ENCODE measurements at regions not wholly inside any gene's neighbourhood (a gene's known extent, or its start where the extent isn't known, plus 50 kb on each side); places are given as distances from the start of the nearest gene placed in this dataset.

DNA sequence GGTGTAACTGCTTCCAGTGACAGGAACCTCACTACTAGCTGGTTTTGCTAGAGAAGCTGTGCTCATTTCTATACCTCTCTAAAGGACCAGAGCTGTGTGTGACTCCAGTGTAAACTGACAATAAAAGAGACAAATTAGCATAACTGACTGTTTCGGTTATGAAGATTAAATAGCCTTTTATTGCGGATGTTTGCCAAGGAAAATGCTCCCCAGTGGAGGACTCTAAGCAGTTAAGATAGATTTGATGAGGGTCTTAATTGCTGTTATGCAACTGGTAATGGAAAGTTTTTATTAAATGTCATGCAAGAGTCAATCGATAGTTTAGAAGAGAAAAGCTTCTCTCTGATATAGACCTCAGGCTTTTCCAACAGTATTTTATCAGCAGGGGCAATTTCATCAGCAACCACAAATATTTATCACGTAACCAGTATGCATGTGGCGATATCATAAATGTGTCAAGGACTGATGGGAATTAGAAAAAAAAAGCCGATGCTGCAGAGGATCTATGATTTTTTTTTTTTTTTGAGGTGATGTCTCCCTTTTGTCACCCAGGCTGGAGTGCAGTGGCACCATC lies 275.2 kb upstream of the DMAC1 start:
- Histone ChIP-seq H3K9me3 (no peaks in the 10 kb centered on the region), H3K4me3 (no peak overlapping the region), H3K4me1 (no peaks in the 10 kb centered on the region), H3K36me3 (no peaks in the 10 kb centered on the region), H3K27ac (no peak overlapping the region), H3K27me3 (no peaks in the 10 kb centered on the region)
- DNase-seq (no peak), ATAC-seq (no peak)
- intact Hi-C loops (cut with DNase I; ENCODE audit: low total_unique reads) = no loop called here
- no peak for TF ChIP-seq POLR2A (IDR thresholded peaks at IDR 0.05)
- TF ChIP-seq, protein P1, sequence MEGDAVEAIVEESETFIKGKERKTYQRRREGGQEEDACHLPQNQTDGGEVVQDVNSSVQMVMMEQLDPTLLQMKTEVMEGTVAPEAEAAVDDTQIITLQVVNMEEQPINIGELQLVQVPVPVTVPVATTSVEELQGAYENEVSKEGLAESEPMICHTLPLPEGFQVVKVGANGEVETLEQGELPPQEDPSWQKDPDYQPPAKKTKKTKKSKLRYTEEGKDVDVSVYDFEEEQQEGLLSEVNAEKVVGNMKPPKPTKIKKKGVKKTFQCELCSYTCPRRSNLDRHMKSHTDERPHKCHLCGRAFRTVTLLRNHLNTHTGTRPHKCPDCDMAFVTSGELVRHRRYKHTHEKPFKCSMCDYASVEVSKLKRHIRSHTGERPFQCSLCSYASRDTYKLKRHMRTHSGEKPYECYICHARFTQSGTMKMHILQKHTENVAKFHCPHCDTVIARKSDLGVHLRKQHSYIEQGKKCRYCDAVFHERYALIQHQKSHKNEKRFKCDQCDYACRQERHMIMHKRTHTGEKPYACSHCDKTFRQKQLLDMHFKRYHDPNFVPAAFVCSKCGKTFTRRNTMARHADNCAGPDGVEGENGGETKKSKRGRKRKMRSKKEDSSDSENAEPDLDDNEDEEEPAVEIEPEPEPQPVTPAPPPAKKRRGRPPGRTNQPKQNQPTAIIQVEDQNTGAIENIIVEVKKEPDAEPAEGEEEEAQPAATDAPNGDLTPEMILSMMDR (IDR thresholded peaks at IDR 0.05 in 4 of 5, conservative IDR thresholded peaks at IDR 0.05 in 1 of 5) = no peak
- in situ Hi-C loops (cut with MboI; ENCODE audit: low sequenced_read_pairs in 4 of 4) = no loop called here

DNA sequence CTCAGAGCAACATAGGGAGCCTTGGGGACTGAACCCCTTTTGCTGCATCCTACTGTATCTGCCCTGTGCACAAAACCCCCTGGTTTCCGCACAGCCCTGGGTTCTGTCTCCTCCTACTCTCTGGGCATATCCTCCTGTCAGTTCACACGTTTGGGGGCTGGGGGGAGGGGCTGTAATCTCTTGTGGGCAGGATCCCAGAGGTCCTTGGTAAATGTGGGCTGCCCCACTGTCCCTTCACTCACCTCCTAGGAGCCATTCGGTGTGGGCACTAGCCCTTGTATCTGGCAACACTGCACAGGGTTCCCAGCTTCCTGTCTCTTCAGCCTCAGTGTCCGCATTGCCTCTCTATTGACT lies 271.8 kb upstream of the DMAC1 start:
- in situ Hi-C loops (cut with MboI; ENCODE audit: low sequenced_read_pairs in 4 of 4) (no loop called here), intact Hi-C loops (cut with DNase I; ENCODE audit: low total_unique reads) (no loop called here)
- Histone ChIP-seq H3K4me3 (no peak overlapping the region), H3K36me3 (no peaks in the 10 kb centered on the region), H3K9me3 (no peaks in the 10 kb centered on the region), H3K27ac (no peak overlapping the region), H3K27me3 (no peaks in the 10 kb centered on the region), H3K4me1 (no peaks in the 10 kb centered on the region)
- TF ChIP-seq, protein P1 (IDR thresholded peaks at IDR 0.05 in 4 of 5, conservative IDR thresholded peaks at IDR 0.05 in 1 of 5) = no peak
- no peak for TF ChIP-seq POLR2A (IDR thresholded peaks at IDR 0.05)
- DNase-seq (no peak), ATAC-seq (no peak)

DNA sequence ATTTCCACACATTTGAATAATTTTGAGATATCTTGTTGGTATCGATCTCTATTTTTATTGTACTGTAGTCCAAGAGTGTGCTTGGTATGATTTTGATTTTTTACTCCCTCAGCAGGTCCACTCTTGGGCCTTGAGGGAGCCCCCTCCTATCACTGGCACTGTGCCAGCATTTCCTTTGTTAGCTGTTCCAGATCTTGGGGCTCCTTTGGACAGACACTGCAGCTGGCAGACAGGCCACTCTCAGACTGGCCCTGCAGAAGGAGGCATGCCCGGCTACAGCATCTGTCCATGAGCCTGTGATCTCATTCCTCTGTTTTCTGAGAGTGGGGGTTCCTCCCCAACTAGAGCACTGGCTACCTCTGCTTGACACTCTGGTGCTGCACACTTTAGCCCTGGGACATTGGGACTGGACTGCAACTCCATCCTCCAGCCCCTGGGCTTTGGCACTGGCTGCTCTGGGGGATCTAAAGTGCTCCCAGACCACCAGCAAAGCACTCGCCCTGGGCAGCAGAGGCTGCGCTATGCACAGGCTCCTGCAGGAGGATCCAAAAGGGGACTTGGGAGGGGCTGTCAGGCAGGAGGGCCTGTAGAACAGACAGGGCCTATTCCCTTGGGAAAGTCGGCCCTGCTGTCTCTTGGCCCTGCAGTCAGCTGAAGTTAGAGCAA lies 271.3 kb upstream of the DMAC1 start:
- intact Hi-C loops (cut with DNase I; ENCODE audit: low total_unique reads) = no loop called here
- in situ Hi-C loops (cut with MboI; ENCODE audit: low sequenced_read_pairs in 4 of 4) = no loop called here
- H3K9me3 ChIP-seq = no peaks in the 10 kb centered on the region
- no peaks in the 10 kb centered on the region for H3K27me3 ChIP-seq
- H3K4me1 ChIP-seq = no peaks in the 10 kb centered on the region
- no peak for DNase-seq
- TF ChIP-seq, protein P1 (IDR thresholded peaks at IDR 0.05 in 4 of 5, conservative IDR thresholded peaks at IDR 0.05 in 1 of 5) = no peak
- TF ChIP-seq POLR2A (IDR thresholded peaks at IDR 0.05) = no peak
- no peak overlapping the region for H3K27ac ChIP-seq
- no peaks in the 10 kb centered on the region for H3K36me3 ChIP-seq
- ATAC-seq = no peak
- H3K4me3 ChIP-seq = no peak overlapping the region

DNA sequence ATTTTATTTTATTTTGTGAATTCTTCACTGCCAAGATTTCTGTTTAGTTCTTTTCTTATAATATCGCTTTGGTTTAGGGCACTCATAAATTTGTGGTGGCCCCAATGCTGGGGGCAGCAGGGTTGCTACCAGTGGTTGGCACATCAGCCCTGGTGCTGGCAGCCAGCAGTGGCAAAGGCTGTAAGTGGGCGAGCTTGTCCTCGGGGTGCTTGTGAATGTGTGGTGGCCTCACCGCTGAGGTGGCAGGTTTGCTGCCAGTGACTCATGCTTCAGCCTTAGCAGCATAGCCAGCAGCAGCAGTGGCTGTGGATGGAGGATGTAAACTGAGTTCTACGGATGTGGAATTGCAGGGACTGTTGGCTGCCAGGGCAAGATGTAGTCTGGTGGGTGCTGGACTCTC lies 262.9 kb upstream of the DMAC1 start:
- no peaks in the 10 kb centered on the region for H3K9me3 ChIP-seq
- no peaks in the 10 kb centered on the region for H3K27me3 ChIP-seq
- no peak overlapping the region for H3K27ac ChIP-seq
- H3K4me3 ChIP-seq = no peak overlapping the region
- H3K4me1 ChIP-seq = no peaks in the 10 kb centered on the region
- ATAC-seq (no peak), DNase-seq (no peak)
- in situ Hi-C loops (cut with MboI; ENCODE audit: low sequenced_read_pairs in 4 of 4) = no loop called here
- intact Hi-C loops (cut with DNase I; ENCODE audit: low total_unique reads) = no loop called here
- no peaks in the 10 kb centered on the region for H3K36me3 ChIP-seq
- no peak for TF ChIP-seq POLR2A (IDR thresholded peaks at IDR 0.05)

DNA sequence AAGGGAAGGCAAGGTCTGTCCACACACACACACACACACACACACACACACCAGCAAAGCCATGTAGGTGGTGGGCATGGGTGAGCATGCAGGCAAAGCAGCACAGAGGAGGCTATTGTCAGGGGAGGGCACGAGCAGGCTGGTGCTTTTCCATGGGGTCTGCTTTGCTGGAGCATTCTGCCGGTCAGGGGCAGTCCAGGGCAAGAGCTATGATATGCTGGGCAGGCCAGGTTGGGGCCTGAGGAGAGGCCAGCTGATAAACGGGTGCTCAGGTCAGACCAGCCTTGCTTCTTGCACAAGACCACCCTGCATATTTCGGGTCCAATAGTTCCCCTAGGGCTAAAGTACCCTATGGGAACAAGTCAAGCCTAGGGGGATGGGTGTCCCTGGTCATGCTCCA lies 253.9 kb upstream of the DMAC1 start:
- DNase-seq = no peak
- Histone ChIP-seq H3K4me3 (no peak overlapping the region), H3K27ac (no peak overlapping the region), H3K4me1 (no peaks in the 10 kb centered on the region), H3K36me3 (no peaks in the 10 kb centered on the region), H3K27me3 (no peaks in the 10 kb centered on the region), H3K9me3 (no peaks in the 10 kb centered on the region)
- in situ Hi-C loops (cut with MboI; ENCODE audit: low sequenced_read_pairs in 4 of 4) (no loop called here), intact Hi-C loops (cut with DNase I; ENCODE audit: low total_unique reads) (no loop called here)
- TF ChIP-seq, protein P1 (IDR thresholded peaks at IDR 0.05 in 4 of 5, conservative IDR thresholded peaks at IDR 0.05 in 1 of 5) = no peak
- no peak for TF ChIP-seq POLR2A (IDR thresholded peaks at IDR 0.05)
- ATAC-seq = no peak

Measured in gastrocnemius medialis (tissue), 4 donors.